Mesendoderm (in vitro differentiated cells): ENCODE measurements at regions not wholly inside any gene's neighbourhood (a gene's known extent, or its start where the extent isn't known, plus 50 kb on each side); places are given as distances from the start of the nearest gene placed in this dataset.

Experiments
- DNase-seq: peaks from one replicate; pipeline ENCODE4 v3.0.0; 2013
- H2AK5ac ChIP-seq: 2 replicates; pipeline ENCODE4 v1.6.1; 2013; ENCODE audit warnings: low read length, inconsistent platforms
- H2BK120ac ChIP-seq: 2 replicates; pipeline ENCODE4 v1.6.1; 2013; ENCODE audit warnings: low read depth, mild to moderate bottlenecking, low read length, moderate library complexity, mixed read lengths
- H2BK15ac ChIP-seq: replicated peaks from 2 replicates; pipeline ENCODE4 v1.6.1; 2013; ENCODE audit warnings: low read depth, mild to moderate bottlenecking, moderate library complexity
- H2BK5ac ChIP-seq: 2 replicates; pipeline ENCODE4 v1.6.1; 2013; ENCODE audit warnings: low read length, inconsistent platforms
- H3K18ac ChIP-seq: 2 replicates; pipeline ENCODE4 v1.6.1; 2013; ENCODE audit warnings: mild to moderate bottlenecking, low read length, mixed read lengths
- H3K23ac ChIP-seq: one replicate; pipeline ENCODE4 v1.6.1; 2013; ENCODE audit warnings: low read length
- H3K27ac ChIP-seq: 2 replicates; pipeline ENCODE4 v1.5.1; 2013; ENCODE audit warnings: low read depth, mild to moderate bottlenecking, inconsistent platforms, low read length, moderate library complexity
- H3K27me3 ChIP-seq: 2 replicates; pipeline ENCODE4 v1.6.1; 2013; ENCODE audit warnings: low read length, control low read depth, mild to moderate bottlenecking, inconsistent platforms; ENCODE audit not compliant: insufficient read depth, poor library complexity
- H3K36me3 ChIP-seq: 2 replicates; pipeline ENCODE4 v1.6.1; 2013; ENCODE audit warnings: low read length, inconsistent platforms; ENCODE audit not compliant: control insufficient read depth, insufficient read depth
- H3K4ac ChIP-seq: one replicate; pipeline ENCODE4 v1.6.1; 2013; ENCODE audit warnings: low read depth, mild to moderate bottlenecking, low read length, moderate library complexity
- H3K4me1 ChIP-seq: 2 replicates; pipeline ENCODE4 v1.6.1; 2013; ENCODE audit warnings: low read depth, low read length, inconsistent platforms; ENCODE audit not compliant: control insufficient read depth
- H3K4me2 ChIP-seq: 2 replicates; pipeline ENCODE4 v1.6.1; 2013; ENCODE audit warnings: low read length
- H3K4me3 ChIP-seq: 2 replicates; pipeline ENCODE4 v1.5.1; 2013; ENCODE audit warnings: mild to moderate bottlenecking, low read length
- H3K56ac ChIP-seq: one replicate; pipeline ENCODE4 v1.6.1; 2013; ENCODE audit warnings: low read length
- H3K79me1 ChIP-seq: 2 replicates; pipeline ENCODE4 v1.6.1; 2013; ENCODE audit warnings: low read length, inconsistent platforms
- H3K79me2 ChIP-seq: 2 replicates; pipeline ENCODE4 v1.6.1; 2013; ENCODE audit warnings: mild to moderate bottlenecking, low read length; ENCODE audit not compliant: control insufficient read depth, insufficient read depth
- H3K9ac ChIP-seq: 2 replicates; pipeline ENCODE4 v1.6.1; 2013; ENCODE audit warnings: low read length, inconsistent platforms
- H4K5ac ChIP-seq: one replicate; pipeline ENCODE4 v1.6.1; 2013; ENCODE audit warnings: low read length
- H4K8ac ChIP-seq: one replicate; pipeline ENCODE4 v1.6.1; 2013; ENCODE audit warnings: low read depth, mild to moderate bottlenecking, control low read depth, low read length, moderate library complexity
- WGBS: extraction: QIAGEN DNeasy Blood & Tissue Kit; methylation state at CpG from one replicate; pipeline ENCODE4 v1.1.7; 2013; ENCODE audit warnings: low lambda C conversion rate, missing lambda C conversion rate; ENCODE audit not compliant: insufficient coverage; ENCODE audit errors: extremely low coverage; 5-methylcytosine and 5-hydroxymethylcytosine counted together

GRCh38 chr1:172820475-172821158 is 161.7 kb downstream of the FASLG start:
- no peak overlapping the region for H3K4me2 ChIP-seq
- H3K79me2 ChIP-seq = no peaks in the 10 kb centered on the region
- H3K18ac ChIP-seq = no peak overlapping the region
- H2BK5ac ChIP-seq = no peak overlapping the region
- no peaks in the 10 kb centered on the region for H3K79me1 ChIP-seq
- H3K9ac ChIP-seq = no peak overlapping the region
- H3K23ac ChIP-seq = no peak overlapping the region
- H3K4ac ChIP-seq = no peak overlapping the region
- DNase-seq = no peak
- H3K4me1 ChIP-seq = no peaks in the 10 kb centered on the region
- H2BK15ac ChIP-seq = no peak overlapping the region
- no CpG with 5 or more reads among the region's 4 CpGs for WGBS
- no peak overlapping the region for H2BK120ac ChIP-seq
- H3K27me3 ChIP-seq = no peaks in the 10 kb centered on the region
- no peak overlapping the region for H4K8ac ChIP-seq
- no peak overlapping the region for H4K5ac ChIP-seq
- no peak overlapping the region for H3K27ac ChIP-seq
- H2AK5ac ChIP-seq = no peak overlapping the region
- H3K36me3 ChIP-seq = no peaks in the 10 kb centered on the region
- no peak overlapping the region for H3K4me3 ChIP-seq
- no peak overlapping the region for H3K56ac ChIP-seq

DNA sequence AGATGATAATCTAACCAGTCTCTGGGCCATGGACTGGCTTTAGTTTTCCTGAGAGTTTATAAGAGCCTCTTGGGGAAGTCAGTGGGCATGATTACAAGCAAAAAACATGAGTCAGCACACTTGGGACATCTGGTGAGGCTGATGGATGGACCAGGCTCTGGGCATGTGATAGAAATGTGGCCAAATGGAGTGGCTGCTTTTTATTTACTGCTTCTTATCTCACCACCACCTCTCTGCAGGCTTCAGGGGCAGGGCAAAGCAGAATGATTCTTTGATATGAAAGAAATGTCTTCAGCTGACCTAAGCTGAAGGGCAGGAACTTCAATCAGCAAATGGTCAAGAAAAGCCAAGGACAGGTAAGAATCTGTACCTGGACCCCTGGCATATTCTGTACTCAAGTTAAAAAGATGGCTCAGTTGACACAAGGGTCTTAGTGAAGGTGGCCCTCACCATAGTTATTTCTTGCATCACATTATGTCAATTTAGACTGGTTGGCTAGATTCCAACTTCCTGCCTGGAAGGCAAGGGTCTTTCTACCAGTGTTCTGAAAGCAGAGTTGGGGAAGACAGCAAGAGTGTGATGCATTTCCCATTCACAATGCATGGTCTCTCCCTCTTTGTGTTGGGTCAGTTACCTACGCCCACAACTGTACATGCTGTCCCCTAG is 162.8 kb downstream of the FASLG start:
- no peak overlapping the region for H2AK5ac ChIP-seq
- peak overlapping the region; percentile 39 for H4K8ac ChIP-seq
- WGBS = no CpG with 5 or more reads among the region's 1 CpG
- no peaks in the 10 kb centered on the region for H3K4me1 ChIP-seq
- H3K79me1 ChIP-seq = no peaks in the 10 kb centered on the region
- no peak overlapping the region for H3K56ac ChIP-seq
- no peak overlapping the region for H3K4me3 ChIP-seq
- DNase-seq = no peak
- no peak overlapping the region for H2BK120ac ChIP-seq
- no peak overlapping the region for H2BK5ac ChIP-seq
- no peak overlapping the region for H3K23ac ChIP-seq
- H3K79me2 ChIP-seq = no peaks in the 10 kb centered on the region
- H2BK15ac ChIP-seq = peak overlapping the region; percentile 36
- H3K9ac ChIP-seq = no peak overlapping the region
- H3K4ac ChIP-seq = no peak overlapping the region
- H3K36me3 ChIP-seq = no peaks in the 10 kb centered on the region
- no peak overlapping the region for H3K27ac ChIP-seq
- H3K18ac ChIP-seq = no peak overlapping the region
- H3K27me3 ChIP-seq = no peaks in the 10 kb centered on the region
- H3K4me2 ChIP-seq = no peak overlapping the region
- H4K5ac ChIP-seq = no peak overlapping the region

GRCh38 chr1:172822886-172823285 is 164.0 kb downstream of the FASLG start:
- no peak for DNase-seq
- Histone ChIP-seq H2BK15ac (no peak overlapping the region), H3K18ac (no peak overlapping the region), H3K4me3 (no peak overlapping the region), H3K4ac (no peak overlapping the region), H3K9ac (no peak overlapping the region), H2BK5ac (no peak overlapping the region), H3K56ac (no peak overlapping the region), H4K5ac (no peak overlapping the region), H3K79me1 (no peaks in the 10 kb centered on the region), H3K79me2 (no peaks in the 10 kb centered on the region), H3K27ac (no peak overlapping the region), H3K36me3 (no peaks in the 10 kb centered on the region), H2AK5ac (no peak overlapping the region), H3K23ac (no peak overlapping the region), H3K4me2 (no peak overlapping the region), H3K4me1 (no peaks in the 10 kb centered on the region), H2BK120ac (no peak overlapping the region), H3K27me3 (no peaks in the 10 kb centered on the region), H4K8ac (no peak overlapping the region)
- no CpG with 5 or more reads among the region's 1 CpG for WGBS

- no peak overlapping the region for H3K18ac ChIP-seq
- H3K36me3 ChIP-seq = no peaks in the 10 kb centered on the region
- H2BK5ac ChIP-seq = no peak overlapping the region
- H3K4me3 ChIP-seq = no peak overlapping the region
- no peak overlapping the region for H2BK120ac ChIP-seq
- H3K9ac ChIP-seq = no peak overlapping the region
- H3K27me3 ChIP-seq = no peaks in the 10 kb centered on the region
- H3K27ac ChIP-seq = no peak overlapping the region
- no peak overlapping the region for H3K23ac ChIP-seq
- H4K5ac ChIP-seq = no peak overlapping the region
- H3K4me2 ChIP-seq = no peak overlapping the region
- H2AK5ac ChIP-seq = no peak overlapping the region
- no peaks in the 10 kb centered on the region for H3K79me1 ChIP-seq
- no peak overlapping the region for H4K8ac ChIP-seq
- no peak overlapping the region for H3K56ac ChIP-seq
- H3K79me2 ChIP-seq = no peaks in the 10 kb centered on the region
- H3K4me1 ChIP-seq = no peaks in the 10 kb centered on the region
- H2BK15ac ChIP-seq = no peak overlapping the region
- no peak overlapping the region for H3K4ac ChIP-seq
- no peak for DNase-seq
Measured at GRCh38 chr1:172823534-172823933, 164.6 kb downstream of the FASLG start.

- no peak overlapping the region for H3K9ac ChIP-seq
- no peak overlapping the region for H3K18ac ChIP-seq
- H3K4me2 ChIP-seq = no peak overlapping the region
- no peak overlapping the region for H2BK120ac ChIP-seq
- no peak for DNase-seq
- no peaks in the 10 kb centered on the region for H3K36me3 ChIP-seq
- WGBS = no CpG with 5 or more reads among the region's 3 CpGs
- H3K27ac ChIP-seq = no peak overlapping the region
- H3K4me3 ChIP-seq = no peak overlapping the region
- no peak overlapping the region for H3K23ac ChIP-seq
- H2AK5ac ChIP-seq = no peak overlapping the region
- H2BK5ac ChIP-seq = no peak overlapping the region
- H4K8ac ChIP-seq = no peak overlapping the region
- no peaks in the 10 kb centered on the region for H3K27me3 ChIP-seq
- peak overlapping the region; percentile 74 for H2BK15ac ChIP-seq
- H3K4me1 ChIP-seq = no peaks in the 10 kb centered on the region
- H3K79me1 ChIP-seq = no peaks in the 10 kb centered on the region
- no peaks in the 10 kb centered on the region for H3K79me2 ChIP-seq
- no peak overlapping the region for H4K5ac ChIP-seq
- no peak overlapping the region for H3K56ac ChIP-seq
- H3K4ac ChIP-seq = no peak overlapping the region
Measured at GRCh38 chr1:172824209-172824608, 165.3 kb downstream of the FASLG start.
